DND-41 (cell line): ENCODE measurements at regions not wholly inside any gene's neighbourhood (a gene's known extent, or its start where the extent isn't known, plus 50 kb on each side); places are given as distances from the start of the nearest gene placed in this dataset.

Experiments
- CTCF ChIP-seq: IDR thresholded peaks from 2 replicates; pipeline ENCODE4 v1.5.1; 2012; ENCODE audit warnings: borderline replicate concordance, low read length, moderate library complexity, mild to moderate bottlenecking; ENCODE audit not compliant: poor library complexity, severe bottlenecking; ENCODE audit errors: extremely low read depth
- EZH2 ChIP-seq: IDR thresholded peaks from 3 replicates; pipeline ENCODE4 v1.6.1; 2012; ENCODE audit warnings: borderline replicate concordance, low read depth, mild to moderate bottlenecking, moderate library complexity, low read length, inconsistent platforms; ENCODE audit not compliant: severe bottlenecking

- TF ChIP-seq CTCF (no peak), EZH2 (no peak)
These were observed 315.4 kb downstream of the DCAF12L2 start for GRCh38 chrX:125850693-125851092.
